ENCODE measurements at regions not wholly inside any gene's neighbourhood (a gene's known extent, or its start where the extent isn't known, plus 50 kb on each side); places are given as distances from the start of the nearest gene placed in this dataset.

DNA sequence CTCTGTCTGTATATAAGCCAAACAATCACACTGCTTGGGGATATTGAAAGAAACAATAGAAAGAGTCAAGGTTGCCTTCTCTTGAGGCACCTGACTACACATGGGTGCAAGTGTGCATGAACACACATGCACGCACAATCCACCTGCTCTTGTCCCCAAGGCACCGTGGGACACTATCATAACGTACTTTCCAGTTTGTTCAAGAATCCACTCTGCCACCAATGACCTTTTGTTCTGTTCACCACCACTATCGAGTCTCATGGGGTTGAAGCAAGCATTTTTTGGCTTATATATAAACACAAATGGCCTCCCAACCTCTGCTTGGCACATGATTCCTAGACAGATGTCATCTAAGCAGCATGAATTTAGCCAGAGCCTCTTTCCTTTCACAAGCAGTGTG, 365.4 kb downstream of the EMP1 start:
- no peak overlapping the region for H3K4me3 ChIP-seq (ENCODE audit: low read depth, low read length)
- DNase-seq (ENCODE audit: low read depth) = no peak
- TF ChIP-seq, protein P1, sequence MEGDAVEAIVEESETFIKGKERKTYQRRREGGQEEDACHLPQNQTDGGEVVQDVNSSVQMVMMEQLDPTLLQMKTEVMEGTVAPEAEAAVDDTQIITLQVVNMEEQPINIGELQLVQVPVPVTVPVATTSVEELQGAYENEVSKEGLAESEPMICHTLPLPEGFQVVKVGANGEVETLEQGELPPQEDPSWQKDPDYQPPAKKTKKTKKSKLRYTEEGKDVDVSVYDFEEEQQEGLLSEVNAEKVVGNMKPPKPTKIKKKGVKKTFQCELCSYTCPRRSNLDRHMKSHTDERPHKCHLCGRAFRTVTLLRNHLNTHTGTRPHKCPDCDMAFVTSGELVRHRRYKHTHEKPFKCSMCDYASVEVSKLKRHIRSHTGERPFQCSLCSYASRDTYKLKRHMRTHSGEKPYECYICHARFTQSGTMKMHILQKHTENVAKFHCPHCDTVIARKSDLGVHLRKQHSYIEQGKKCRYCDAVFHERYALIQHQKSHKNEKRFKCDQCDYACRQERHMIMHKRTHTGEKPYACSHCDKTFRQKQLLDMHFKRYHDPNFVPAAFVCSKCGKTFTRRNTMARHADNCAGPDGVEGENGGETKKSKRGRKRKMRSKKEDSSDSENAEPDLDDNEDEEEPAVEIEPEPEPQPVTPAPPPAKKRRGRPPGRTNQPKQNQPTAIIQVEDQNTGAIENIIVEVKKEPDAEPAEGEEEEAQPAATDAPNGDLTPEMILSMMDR (IDR thresholded peaks at IDR 0.05; ENCODE audit: insufficient read depth, low read depth, low read length) = no peak

DNA sequence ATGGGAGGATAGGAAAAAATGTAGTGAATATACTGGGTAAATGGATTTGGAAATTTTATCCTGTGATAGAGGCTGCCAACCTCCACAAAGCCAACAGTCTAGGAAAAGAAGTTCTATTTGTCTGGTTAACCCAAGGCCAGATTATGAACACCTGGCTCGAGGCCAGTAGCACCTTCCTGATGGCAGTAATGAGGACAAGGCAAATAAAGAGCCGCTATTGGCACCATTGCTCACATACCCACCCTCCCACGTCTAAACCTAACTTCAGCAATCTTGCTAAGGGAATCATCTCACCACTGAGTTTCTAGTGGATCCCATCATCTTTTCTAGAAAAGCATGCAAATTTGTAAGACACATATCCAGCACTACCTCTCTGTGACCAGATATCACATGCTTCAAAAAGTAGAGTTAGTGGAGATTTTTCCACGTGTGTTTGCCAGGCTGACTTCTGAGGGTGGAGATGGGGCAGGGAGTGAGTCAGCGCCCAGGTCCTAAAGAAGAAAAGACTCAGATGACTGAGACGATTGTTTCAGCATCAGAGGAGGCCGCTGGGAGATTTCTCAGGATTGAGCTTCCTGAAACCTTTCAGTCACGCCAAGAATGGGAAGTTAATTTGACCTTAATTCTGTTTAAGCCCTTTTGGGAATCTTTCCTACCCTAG, 362.9 kb downstream of the EMP1 start:
- TF ChIP-seq, protein P1 (IDR thresholded peaks at IDR 0.05; ENCODE audit: insufficient read depth, low read depth, low read length) = no peak
- no peak overlapping the region for H3K4me3 ChIP-seq (ENCODE audit: low read depth, low read length)
- no peak for DNase-seq (ENCODE audit: low read depth)

DNA sequence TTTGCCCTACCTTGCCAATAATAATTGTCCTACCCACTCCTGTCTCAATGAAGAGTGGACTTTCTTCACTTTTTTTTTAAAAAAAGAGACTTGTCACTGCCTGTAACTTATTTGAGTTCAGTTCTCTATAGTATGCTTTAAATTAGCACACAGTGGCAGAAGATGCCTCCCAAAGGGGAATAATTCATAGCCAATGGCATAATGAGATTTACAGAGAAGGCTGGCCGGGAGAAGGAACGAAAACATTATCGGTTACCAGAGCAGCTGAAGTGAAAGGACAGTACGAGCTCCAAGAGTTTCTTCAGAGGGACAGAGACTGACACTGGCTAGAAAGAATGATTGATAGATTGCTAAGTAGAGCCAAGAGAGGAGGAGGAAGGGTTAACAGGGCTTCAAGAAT, 356.3 kb downstream of the EMP1 start:
- TF ChIP-seq, protein P1 (IDR thresholded peaks at IDR 0.05; ENCODE audit: insufficient read depth, low read depth, low read length) = no peak
- no peak for DNase-seq (ENCODE audit: low read depth)
- no peak overlapping the region for H3K4me3 ChIP-seq (ENCODE audit: low read depth, low read length)

- TF ChIP-seq, protein P1 (IDR thresholded peaks at IDR 0.05; ENCODE audit: insufficient read depth, low read depth, low read length) = no peak
- DNase-seq (ENCODE audit: low read depth) = no peak
- H3K4me3 ChIP-seq (ENCODE audit: low read depth, low read length) = no peak overlapping the region
These were observed 350.8 kb downstream of the EMP1 start for GRCh38 chr12:13547283-13547682.

- no peak overlapping the region for H3K4me3 ChIP-seq (ENCODE audit: low read depth, low read length)
- DNase-seq (ENCODE audit: low read depth) = no peak
- TF ChIP-seq, protein P1 (IDR thresholded peaks at IDR 0.05; ENCODE audit: insufficient read depth, low read depth, low read length) = no peak
These were observed 349.7 kb downstream of the EMP1 start for GRCh38 chr12:13546231-13546630.

- DNase-seq (ENCODE audit: low read depth) = no peak
- no peak overlapping the region for H3K4me3 ChIP-seq (ENCODE audit: low read depth, low read length)
- TF ChIP-seq, protein P1 (IDR thresholded peaks at IDR 0.05; ENCODE audit: insufficient read depth, low read depth, low read length) = no peak
These were observed 342.5 kb downstream of the EMP1 start for GRCh38 chr12:13539051-13539450.

GRCh38 chr12:13538136-13538535, 341.6 kb downstream of the EMP1 start:
- H3K4me3 ChIP-seq (ENCODE audit: low read depth, low read length) = no peak overlapping the region
- TF ChIP-seq, protein P1 (IDR thresholded peaks at IDR 0.05; ENCODE audit: insufficient read depth, low read depth, low read length) = no peak
- no peak for DNase-seq (ENCODE audit: low read depth)
